SK-N-MC (cell line): ENCODE measurements at regions not wholly inside any gene's neighbourhood (a gene's known extent, or its start where the extent isn't known, plus 50 kb on each side); places are given as distances from the start of the nearest gene placed in this dataset.

Experiments used
- DNase-seq: peaks from one replicate; pipeline ENCODE4 v3.0.0-alpha.2; 2011; ENCODE audit warnings: low read depth, low spot score
- H3K27ac ChIP-seq: fragments of 200-600 bp; sonication (generic); 2 replicates; pipeline ENCODE4 v1.5.1; 2016; ENCODE audit warnings: mixed run types
- H3K36me3 ChIP-seq: fragments of 200-600 bp; sonication (generic); 2 replicates; pipeline ENCODE4 v1.6.1; 2017; ENCODE audit warnings: antibody characterized with exemption, low read length, mixed read lengths; ENCODE audit not compliant: insufficient read depth
- H3K4me3 ChIP-seq: fragments of 200-600 bp; sonication (generic); 2 replicates; pipeline ENCODE4 v1.5.1; 2016
- H3K9ac ChIP-seq: fragments of 200-600 bp; sonication (generic); 2 replicates; pipeline ENCODE4 v1.8.0; 2017; ENCODE audit warnings: mixed run types, mixed read lengths; ENCODE audit not compliant: insufficient read length
- H3K9me3 ChIP-seq: fragments of 200-600 bp; sonication (generic); 2 replicates; pipeline ENCODE4 v1.6.1; 2017; ENCODE audit warnings: low read depth, mild to moderate bottlenecking, antibody characterized with exemption, low read length, moderate library complexity, mixed read lengths
- EZH2 ChIP-seq: fragments of 200-600 bp; sonication (generic); IDR thresholded peaks from one replicate; pipeline ENCODE4 v1.6.1; 2017; ENCODE audit warnings: antibody characterized with exemption
- FOXP2 ChIP-seq: optimal IDR thresholded peaks from 2 replicates; pipeline ENCODE3; 2011; ENCODE audit warnings: mild to moderate bottlenecking, moderate library complexity; ENCODE audit not compliant: insufficient read depth; ENCODE audit errors: extremely low read length, control extremely low read depth
- POLR2AphosphoS5 ChIP-seq: IDR thresholded peaks from 2 replicates; pipeline ENCODE4 v1.6.1; 2012; ENCODE audit warnings: mild to moderate bottlenecking, low read depth, low read length, borderline replicate concordance

DNA sequence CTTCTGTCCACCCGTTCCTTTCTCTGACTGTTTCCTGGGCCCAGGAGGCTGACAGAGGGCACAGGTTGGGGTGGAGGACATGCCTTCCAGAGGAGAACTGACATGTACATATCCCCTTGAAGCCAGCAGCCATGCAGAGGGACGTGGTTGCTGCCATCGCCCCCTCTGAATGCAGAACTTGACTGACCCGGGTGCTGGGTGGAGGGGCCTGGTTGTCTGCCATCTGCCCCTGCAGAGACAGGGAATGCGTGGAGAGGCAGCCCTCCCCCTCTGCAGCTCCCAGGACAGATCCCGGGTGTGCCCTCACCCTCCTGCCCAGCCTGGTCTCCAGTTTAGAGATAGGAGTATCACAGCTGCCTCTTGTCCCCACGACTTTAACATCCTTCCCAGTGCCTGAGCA lies 383.0 kb upstream of the B3GAT1 start:
- Histone ChIP-seq H3K27ac (no peak overlapping the region), H3K36me3 (no peaks in the 10 kb centered on the region), H3K9ac (no peak overlapping the region), H3K4me3 (no peak overlapping the region), H3K9me3 (no peaks in the 10 kb centered on the region)
- no peak for DNase-seq
- TF ChIP-seq EZH2 (no peak), FOXP2 (no peak)

- TF ChIP-seq POLR2AphosphoS5, result no peak
- no peak for TF ChIP-seq FOXP2
- no peak for TF ChIP-seq EZH2
- H3K36me3 ChIP-seq, result no peaks in the 10 kb centered on the region
- no peak overlapping the region for H3K27ac ChIP-seq
- no peak for DNase-seq
- H3K4me3 ChIP-seq, result no peak overlapping the region
- H3K9ac ChIP-seq, result no peak overlapping the region
- no peaks in the 10 kb centered on the region for H3K9me3 ChIP-seq
Observed at GRCh38 chr11:134794192-134794591, 382.1 kb upstream of the B3GAT1 start.

DNA sequence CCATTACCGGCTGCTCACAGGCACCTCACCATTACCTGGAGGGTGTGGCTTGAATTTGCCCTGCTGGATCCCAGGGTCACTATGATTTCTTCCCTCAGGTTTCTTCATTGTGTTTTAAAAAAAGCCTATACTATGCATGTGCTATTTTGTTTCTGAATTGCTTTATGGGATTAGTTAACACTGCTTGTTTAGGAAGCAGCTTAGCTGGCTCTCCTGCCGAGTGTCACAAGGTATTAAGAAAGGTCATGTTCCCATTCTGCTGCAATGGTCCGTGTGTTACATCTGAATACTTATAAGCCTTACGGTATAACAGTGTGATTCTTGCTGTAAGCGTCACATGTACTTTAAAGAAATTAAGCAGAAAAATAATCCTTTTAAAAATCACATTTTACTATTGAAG lies 380.6 kb upstream of the B3GAT1 start:
- Histone ChIP-seq H3K4me3 (no peak overlapping the region), H3K36me3 (no peaks in the 10 kb centered on the region), H3K27ac (no peak overlapping the region), H3K9ac (no peak overlapping the region), H3K9me3 (no peaks in the 10 kb centered on the region)
- DNase-seq, result no peak
- TF ChIP-seq EZH2, result no peak
- TF ChIP-seq POLR2AphosphoS5, result no peak
- TF ChIP-seq FOXP2, result no peak

- Histone ChIP-seq H3K4me3 (no peak overlapping the region), H3K9me3 (no peaks in the 10 kb centered on the region), H3K36me3 (no peaks in the 10 kb centered on the region), H3K27ac (no peak overlapping the region), H3K9ac (no peak overlapping the region)
- no peak for DNase-seq
- no peak for TF ChIP-seq FOXP2
- TF ChIP-seq POLR2AphosphoS5, result no peak
- TF ChIP-seq EZH2, result no peak
Observed at GRCh38 chr11:134792044-134792443, 380.0 kb upstream of the B3GAT1 start.

GRCh38 chr11:134791102-134791501 lies 379.1 kb upstream of the B3GAT1 start:
- H3K9ac ChIP-seq, result no peak overlapping the region
- no peak for TF ChIP-seq FOXP2
- TF ChIP-seq POLR2AphosphoS5, result no peak
- TF ChIP-seq EZH2, result no peak
- no peak overlapping the region for H3K4me3 ChIP-seq
- no peak for DNase-seq
- H3K9me3 ChIP-seq, result no peaks in the 10 kb centered on the region
- no peak overlapping the region for H3K27ac ChIP-seq
- H3K36me3 ChIP-seq, result no peaks in the 10 kb centered on the region

GRCh38 chr11:134789104-134789503 lies 377.1 kb upstream of the B3GAT1 start:
- Histone ChIP-seq H3K9me3 (no peaks in the 10 kb centered on the region), H3K36me3 (no peaks in the 10 kb centered on the region), H3K4me3 (no peak overlapping the region), H3K27ac (no peak overlapping the region), H3K9ac (no peak overlapping the region)
- DNase-seq, result no peak
- TF ChIP-seq EZH2 (no peak), POLR2AphosphoS5 (no peak), FOXP2 (no peak)

DNA sequence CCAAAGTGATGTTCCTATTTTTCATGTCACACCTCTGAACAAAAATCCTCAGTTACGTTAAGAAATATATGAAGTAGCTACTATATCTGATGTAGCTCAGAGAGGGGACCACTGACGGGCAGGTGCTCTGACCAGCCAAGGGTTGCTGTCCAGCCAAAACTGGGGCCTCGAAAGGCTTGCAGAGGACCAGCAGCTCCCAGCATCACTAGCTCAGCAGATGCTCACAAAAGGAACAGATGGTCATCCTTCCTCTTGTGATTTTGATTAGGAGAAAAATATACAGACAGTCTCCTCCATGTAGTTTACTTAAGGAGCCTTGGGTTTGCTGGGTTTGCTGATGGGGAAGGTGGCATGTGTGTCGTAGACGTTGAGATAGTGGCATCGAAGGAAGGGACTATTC lies 374.6 kb upstream of the B3GAT1 start:
- TF ChIP-seq POLR2AphosphoS5 (no peak), EZH2 (no peak), FOXP2 (no peak)
- no peak overlapping the region for H3K4me3 ChIP-seq
- DNase-seq, result no peak
- no peaks in the 10 kb centered on the region for H3K9me3 ChIP-seq
- H3K27ac ChIP-seq, result no peak overlapping the region
- no peak overlapping the region for H3K9ac ChIP-seq
- H3K36me3 ChIP-seq, result no peaks in the 10 kb centered on the region

GRCh38 chr11:134785660-134786284 lies 373.7 kb upstream of the B3GAT1 start:
- no peaks in the 10 kb centered on the region for H3K9me3 ChIP-seq
- no peak overlapping the region for H3K9ac ChIP-seq
- no peak overlapping the region for H3K27ac ChIP-seq
- H3K4me3 ChIP-seq, result no peak overlapping the region
- DNase-seq, result no peak
- H3K36me3 ChIP-seq, result no peaks in the 10 kb centered on the region
- TF ChIP-seq POLR2AphosphoS5 (no peak), FOXP2 (no peak), EZH2 (no peak)

DNA sequence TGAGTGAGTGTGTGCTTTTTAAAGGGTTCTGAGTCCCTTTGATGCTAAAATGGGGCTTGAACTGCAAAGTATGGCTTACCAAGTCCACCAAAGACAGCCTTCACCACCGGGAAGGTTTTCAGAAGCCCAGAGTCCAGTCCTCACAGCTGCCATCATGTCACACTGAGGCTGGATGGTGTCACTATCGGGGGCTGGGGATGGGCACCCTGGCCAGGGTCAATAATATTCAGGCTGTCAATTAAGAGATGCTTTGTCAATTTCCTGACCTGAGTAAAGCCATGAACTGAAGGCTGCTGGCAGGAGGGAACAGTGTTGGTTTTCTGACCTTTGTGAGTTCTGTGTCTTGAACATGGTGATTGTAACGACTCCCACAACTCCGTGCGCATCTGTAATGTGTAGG lies 373.0 kb upstream of the B3GAT1 start:
- DNase-seq, result no peak
- Histone ChIP-seq H3K36me3 (no peaks in the 10 kb centered on the region), H3K4me3 (0 out of 2 replicates have a peak overlapping the region, but pooled peaks have one; percentile 2), H3K27ac (no peak overlapping the region), H3K9ac (no peak overlapping the region), H3K9me3 (no peaks in the 10 kb centered on the region)
- TF ChIP-seq FOXP2 (no peak), EZH2 (no peak), POLR2AphosphoS5 (no peak)
